Trophoblast cell (in vitro differentiated cells and primary cell): ENCODE measurements at regions not wholly inside any gene's neighbourhood (a gene's known extent, or its start where the extent isn't known, plus 50 kb on each side); places are given as distances from the start of the nearest gene placed in this dataset.

Source experiments
- DNase-seq, 2 donors: peaks; one replicate each; pipeline ENCODE4 v3.0.0-alpha.2; 2016
- H2AFZ ChIP-seq: 2 replicates; pipeline ENCODE4 v1.6.1; 2013; ENCODE audit warnings: low read length, moderate library complexity, mild to moderate bottlenecking; ENCODE audit not compliant: insufficient read depth, poor library complexity
- H2AK5ac ChIP-seq: 2 replicates; pipeline ENCODE4 v1.6.1; 2013; ENCODE audit warnings: mild to moderate bottlenecking, low read length
- H2BK120ac ChIP-seq: 2 replicates; pipeline ENCODE4 v1.6.1; 2013; ENCODE audit warnings: low read length, mild to moderate bottlenecking, moderate library complexity; ENCODE audit not compliant: insufficient read depth, poor library complexity
- H2BK12ac ChIP-seq: 2 replicates; pipeline ENCODE4 v1.6.1; 2013; ENCODE audit warnings: mild to moderate bottlenecking, low read length, moderate library complexity
- H2BK5ac ChIP-seq: 2 replicates; pipeline ENCODE4 v1.6.1; 2013; ENCODE audit warnings: low read length, low read depth, moderate library complexity, mild to moderate bottlenecking; ENCODE audit not compliant: poor library complexity
- H3K14ac ChIP-seq: 2 replicates; pipeline ENCODE4 v1.6.1; 2013; ENCODE audit warnings: mild to moderate bottlenecking, low read length
- H3K18ac ChIP-seq: 2 replicates; pipeline ENCODE4 v1.6.1; 2013; ENCODE audit warnings: mild to moderate bottlenecking, low read length
- H3K23ac ChIP-seq: 2 replicates; pipeline ENCODE4 v1.6.1; 2013; ENCODE audit warnings: low read length
- H3K27ac ChIP-seq: 2 replicates; pipeline ENCODE4 v1.5.1; 2013; ENCODE audit warnings: low read depth, mild to moderate bottlenecking, inconsistent platforms, low read length, moderate library complexity
- H3K27me3 ChIP-seq: 2 replicates; pipeline ENCODE4 v1.6.1; 2013; ENCODE audit warnings: inconsistent platforms, mild to moderate bottlenecking, low read length, moderate library complexity; ENCODE audit not compliant: insufficient read depth
- H3K36me3 ChIP-seq, 2 experiments: 1 replicate in 1 of 2; 2 replicates in 1 of 2; pipeline ENCODE4 v1.6.1; 2013; ENCODE audit warnings: low read length in 2 of 2, mild to moderate bottlenecking in 2 of 2, moderate library complexity in 1 of 2; ENCODE audit not compliant: insufficient read depth in 2 of 2, control insufficient read depth in 1 of 2
- H3K4ac ChIP-seq: 2 replicates; pipeline ENCODE4 v1.6.1; 2013; ENCODE audit warnings: low read depth, mild to moderate bottlenecking, low read length, moderate library complexity
- H3K4me1 ChIP-seq, 2 experiments: 1 replicate in 1 of 2; 2 replicates in 1 of 2; pipeline ENCODE4 v1.6.1; 2013; ENCODE audit warnings: low read length in 2 of 2, mild to moderate bottlenecking in 2 of 2, moderate library complexity in 1 of 2; ENCODE audit not compliant: insufficient read depth in 2 of 2, control insufficient read depth in 1 of 2
- H3K4me2 ChIP-seq: 2 replicates; pipeline ENCODE4 v1.6.1; 2013; ENCODE audit warnings: inconsistent platforms, mild to moderate bottlenecking, low read length, moderate library complexity
- H3K4me3 ChIP-seq: 2 replicates; pipeline ENCODE4 v1.5.1; 2013; ENCODE audit warnings: mild to moderate bottlenecking, low read depth, low read length, inconsistent platforms
- H3K79me1 ChIP-seq: one replicate; pipeline ENCODE4 v1.6.1; 2013; ENCODE audit warnings: low read length
- H3K79me2 ChIP-seq: 2 replicates; pipeline ENCODE4 v1.6.1; 2013; ENCODE audit warnings: low read length, mild to moderate bottlenecking; ENCODE audit not compliant: control insufficient read depth, insufficient read depth, poor library complexity
- H3K9ac ChIP-seq: 2 replicates; pipeline ENCODE4 v1.6.1; 2013; ENCODE audit warnings: mild to moderate bottlenecking, low read length
- H3K9me3 ChIP-seq: 2 replicates; pipeline ENCODE4 v1.6.1; 2013; ENCODE audit warnings: low read depth, mild to moderate bottlenecking, control low read depth, inconsistent platforms, low read length; ENCODE audit not compliant: insufficient read depth
- H4K12ac ChIP-seq: 2 replicates; pipeline ENCODE4 v1.6.1; 2013; ENCODE audit warnings: low read depth, mild to moderate bottlenecking, low read length, moderate library complexity
- H4K8ac ChIP-seq: 2 replicates; pipeline ENCODE4 v1.6.1; 2013; ENCODE audit warnings: low read depth, mild to moderate bottlenecking, low read length, moderate library complexity
- H4K91ac ChIP-seq: one replicate; pipeline ENCODE4 v1.6.1; 2013; ENCODE audit warnings: low read depth, mild to moderate bottlenecking, low read length, moderate library complexity
- WGBS: extraction: QIAGEN DNeasy Blood & Tissue Kit; methylation state at CpG from one replicate; pipeline ENCODE4 v1.1.7; 2013; ENCODE audit warnings: missing lambda C conversion rate; ENCODE audit not compliant: insufficient read length, insufficient coverage; ENCODE audit errors: extremely low coverage; 5-methylcytosine and 5-hydroxymethylcytosine counted together

- H3K79me2 ChIP-seq, result no peaks in the 10 kb centered on the region
These were observed 170.9 kb upstream of the STXBP5 start for GRCh38 chr6:147033267-147033666.

GRCh38 chr6:147035886-147036285 is 168.3 kb upstream of the STXBP5 start:
- H3K27me3 ChIP-seq, result no peaks in the 10 kb centered on the region
- no peaks in the 10 kb centered on the region for H3K36me3 ChIP-seq
- H3K4me2 ChIP-seq, result no peak overlapping the region
- no peaks in the 10 kb centered on the region for H3K79me1 ChIP-seq
- no peak overlapping the region for H3K18ac ChIP-seq
- DNase-seq, result no peak
- no peaks in the 10 kb centered on the region for H3K4me1 ChIP-seq
- H3K79me2 ChIP-seq, result no peaks in the 10 kb centered on the region
- WGBS, result no CpG with 5 or more reads among the region's 2 CpGs
- H3K4me3 ChIP-seq, result no peak overlapping the region
- no peak overlapping the region for H3K27ac ChIP-seq
- H4K12ac ChIP-seq, result no peak overlapping the region
- H2BK12ac ChIP-seq, result no peak overlapping the region
- H3K4ac ChIP-seq, result no peak overlapping the region
- no peak overlapping the region for H4K8ac ChIP-seq
- no peak overlapping the region for H2BK120ac ChIP-seq
- no peak overlapping the region for H2AFZ ChIP-seq
- no peak overlapping the region for H4K91ac ChIP-seq
- H3K9me3 ChIP-seq, result no peaks in the 10 kb centered on the region
- H3K23ac ChIP-seq, result no peak overlapping the region
- no peak overlapping the region for H3K14ac ChIP-seq
- H2AK5ac ChIP-seq, result no peak overlapping the region
- no peak overlapping the region for H3K9ac ChIP-seq
- no peak overlapping the region for H2BK5ac ChIP-seq

More at GRCh38 chr6:147033267-147033666, 170.9 kb upstream of the STXBP5 start:
- Histone ChIP-seq H3K4me3 (no peak overlapping the region), H2BK5ac (no peak overlapping the region), H3K23ac (no peak overlapping the region), H3K18ac (no peak overlapping the region), H4K8ac (no peak overlapping the region), H3K27me3 (no peaks in the 10 kb centered on the region), H3K4me2 (no peak overlapping the region), H2AFZ (no peak overlapping the region), H4K12ac (no peak overlapping the region), H3K9me3 (no peaks in the 10 kb centered on the region), H2BK12ac (no peak overlapping the region), H3K27ac (no peak overlapping the region), H3K4me1 (no peaks in the 10 kb centered on the region), H3K79me1 (no peaks in the 10 kb centered on the region), H2BK120ac (no peak overlapping the region), H3K9ac (no peak overlapping the region), H3K14ac (no peak overlapping the region), H4K91ac (no peak overlapping the region), H2AK5ac (no peak overlapping the region), H3K36me3 (no peaks in the 10 kb centered on the region), H3K4ac (no peak overlapping the region)
- no CpG with 5 or more reads among the region's 2 CpGs for WGBS
- peak; percentile 26 to 78 for DNase-seq

DNA sequence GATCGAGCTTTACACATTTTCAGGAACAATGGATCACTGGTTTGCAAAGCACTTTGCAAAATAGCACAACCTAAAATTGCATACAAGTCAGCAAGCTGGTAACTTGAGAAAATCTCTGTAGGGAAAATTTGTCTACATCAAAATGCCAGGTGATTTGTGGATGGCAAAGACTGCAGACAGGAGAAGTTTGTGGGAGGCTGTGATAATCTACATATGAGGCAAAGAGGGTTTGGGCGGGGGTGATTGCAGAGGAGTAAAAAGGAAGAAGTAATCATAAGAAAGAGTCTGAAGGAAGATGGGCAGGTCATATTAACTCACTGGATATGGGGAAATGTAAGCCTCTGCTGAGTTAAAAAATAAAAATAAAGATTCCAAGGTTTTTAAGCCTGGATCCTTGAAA is 166.3 kb upstream of the STXBP5 start:
- H3K4me3 ChIP-seq, result no peak overlapping the region
- no CpG with 5 or more reads among the region's 2 CpGs for WGBS
- H3K23ac ChIP-seq, result no peak overlapping the region

DNA sequence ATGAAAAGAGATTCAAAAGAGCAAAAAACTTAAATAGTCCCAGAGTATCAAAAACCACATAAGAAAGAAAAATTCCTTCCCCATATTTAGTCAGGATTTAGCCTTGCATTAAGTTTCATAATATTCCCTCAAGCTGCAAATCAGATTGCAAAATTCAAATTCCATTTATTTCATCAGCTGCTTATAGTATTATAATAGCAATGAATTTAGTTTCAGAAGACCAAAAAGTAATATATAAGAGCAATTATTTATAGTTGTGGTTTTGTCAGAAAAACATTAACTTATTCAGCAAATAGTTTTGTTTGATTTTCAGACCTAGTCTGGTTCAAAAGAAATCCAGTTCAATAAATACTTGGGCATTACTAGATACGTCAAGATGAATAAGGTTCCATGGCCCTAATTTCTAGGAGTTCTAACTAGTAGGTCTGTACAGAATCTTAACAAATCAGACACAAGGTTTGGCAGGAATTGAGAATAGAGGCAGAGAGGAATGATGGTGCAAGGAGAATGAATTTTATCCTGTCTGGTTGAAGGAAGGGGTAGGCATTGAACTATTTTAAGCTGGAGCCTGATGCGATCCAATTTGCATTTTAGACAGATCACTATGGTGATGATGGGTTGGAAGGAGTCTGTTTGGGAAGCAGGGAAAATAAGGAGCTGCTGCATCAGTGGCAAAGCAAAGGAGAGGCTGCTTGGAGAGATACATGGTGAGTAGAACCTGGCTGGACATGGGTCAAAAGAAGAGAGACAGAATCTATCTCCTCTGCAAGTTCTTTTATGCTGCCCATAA is 163.9 kb upstream of the STXBP5 start:
- peak in 1 of 2 donors; percentile 9 for DNase-seq
- no peak overlapping the region for H3K4me2 ChIP-seq
- H3K79me2 ChIP-seq, result no peaks in the 10 kb centered on the region
- no peak overlapping the region for H3K14ac ChIP-seq
- no peaks in the 10 kb centered on the region for H3K36me3 ChIP-seq
- no peak overlapping the region for H2BK5ac ChIP-seq
- H4K8ac ChIP-seq, result no peak overlapping the region
- no peaks in the 10 kb centered on the region for H3K79me1 ChIP-seq
- H2AK5ac ChIP-seq, result no peak overlapping the region
- H3K23ac ChIP-seq, result no peak overlapping the region
- no peak overlapping the region for H4K12ac ChIP-seq
- no peaks in the 10 kb centered on the region for H3K27me3 ChIP-seq
- H2AFZ ChIP-seq, result no peak overlapping the region
- WGBS, result no CpG with 5 or more reads among the region's 2 CpGs
- no peak overlapping the region for H2BK120ac ChIP-seq
- no peak overlapping the region for H3K27ac ChIP-seq
- H4K91ac ChIP-seq, result no peak overlapping the region
- no peak overlapping the region for H3K9ac ChIP-seq
- H3K4me3 ChIP-seq, result no peak overlapping the region
- H3K4ac ChIP-seq, result no peak overlapping the region
- H3K4me1 ChIP-seq, result no peaks in the 10 kb centered on the region
- no peak overlapping the region for H2BK12ac ChIP-seq
- H3K9me3 ChIP-seq, result no peaks in the 10 kb centered on the region
- no peak overlapping the region for H3K18ac ChIP-seq

More for the DNA sequence above, 166.3 kb upstream of the STXBP5 start:
- H3K9me3 ChIP-seq, result no peaks in the 10 kb centered on the region
- H3K27ac ChIP-seq, result no peak overlapping the region
- no peak overlapping the region for H3K9ac ChIP-seq
- no peak overlapping the region for H3K4me2 ChIP-seq
- H2BK5ac ChIP-seq, result no peak overlapping the region
- H4K91ac ChIP-seq, result no peak overlapping the region
- no peaks in the 10 kb centered on the region for H3K4me1 ChIP-seq
- no peak overlapping the region for H2BK12ac ChIP-seq
- no peaks in the 10 kb centered on the region for H3K27me3 ChIP-seq
- H3K18ac ChIP-seq, result no peak overlapping the region
- no peak overlapping the region for H4K8ac ChIP-seq
- DNase-seq, result no peak
- no peaks in the 10 kb centered on the region for H3K79me1 ChIP-seq
- H3K79me2 ChIP-seq, result no peaks in the 10 kb centered on the region
- no peak overlapping the region for H3K14ac ChIP-seq
- H2AK5ac ChIP-seq, result no peak overlapping the region
- H2BK120ac ChIP-seq, result no peak overlapping the region
- no peak overlapping the region for H3K4ac ChIP-seq
- no peak overlapping the region for H4K12ac ChIP-seq
- no peak overlapping the region for H2AFZ ChIP-seq
- H3K36me3 ChIP-seq, result no peaks in the 10 kb centered on the region
